NCI-H1092 (cell line): ENCODE measurements at regions not wholly inside any gene's neighbourhood (a gene's known extent, or its start where the extent isn't known, plus 50 kb on each side); places are given as distances from the start of the nearest gene placed in this dataset.
"Not testable (repeated sequence)": the region's sequence is repeated elsewhere in the genome, so short reads cannot be mapped to it uniquely, and the experiment has no call there.

ENCODE experiments used
- DNase-seq: peaks from one replicate; lab custom pipeline; 2025; lab: John Stamatoyannopoulos, UW

- no peak for DNase-seq
Observed at GRCh38 chr15:95078003-95078402, 846.6 kb downstream of the MCTP2 start.

- not testable (repeated sequence) for DNase-seq
Observed at GRCh38 chr15:95080228-95080627, 848.9 kb downstream of the MCTP2 start.

- no peak for DNase-seq
Observed at GRCh38 chr15:95085056-95085455, 853.7 kb downstream of the MCTP2 start.

GRCh38 chr15:95086531-95087252, 855.3 kb downstream of the MCTP2 start:
- DNase-seq, result no peak

GRCh38 chr15:95087253-95087609, 855.9 kb downstream of the MCTP2 start:
- no peak for DNase-seq

- no peak for DNase-seq
Observed at GRCh38 chr15:95091444-95091843, 860.1 kb downstream of the MCTP2 start.

- no peak for DNase-seq
Observed at GRCh38 chr15:95095250-95095649, 863.9 kb downstream of the MCTP2 start.

GRCh38 chr15:95096651-95097050, 865.3 kb downstream of the MCTP2 start:
- DNase-seq, result no peak

GRCh38 chr15:95097361-95097760, 866.0 kb downstream of the MCTP2 start:
- no peak for DNase-seq

GRCh38 chr15:95105229-95105628, 873.9 kb downstream of the MCTP2 start:
- DNase-seq, result no peak

GRCh38 chr15:95106801-95107200, 875.4 kb downstream of the MCTP2 start:
- no peak for DNase-seq

- no peak for DNase-seq
Observed at GRCh38 chr15:95108673-95109072, 877.3 kb downstream of the MCTP2 start.

- DNase-seq, result no peak
Observed at GRCh38 chr15:95111969-95112368, 880.6 kb downstream of the MCTP2 start.

GRCh38 chr15:95113041-95113440, 881.7 kb downstream of the MCTP2 start:
- no peak for DNase-seq

GRCh38 chr15:95119041-95119610, 887.8 kb downstream of the MCTP2 start:
- DNase-seq, result no peak

GRCh38 chr15:95120595-95120994, 889.2 kb downstream of the MCTP2 start:
- DNase-seq, result no peak

GRCh38 chr15:95121191-95121590, 889.8 kb downstream of the MCTP2 start:
- no peak for DNase-seq

- DNase-seq, result no peak
Observed at GRCh38 chr15:95125803-95126202, 894.4 kb downstream of the MCTP2 start.

- DNase-seq, result no peak
Observed at GRCh38 chr15:95127356-95127755, 896.0 kb downstream of the MCTP2 start.

- no peak for DNase-seq
Observed at GRCh38 chr15:95129574-95129973, 898.2 kb downstream of the MCTP2 start.

GRCh38 chr15:95131131-95131556, 899.8 kb downstream of the MCTP2 start:
- DNase-seq, result no peak

- no peak for DNase-seq
Observed at GRCh38 chr15:95132774-95133173, 901.4 kb downstream of the MCTP2 start.

- no peak for DNase-seq
Observed at GRCh38 chr15:95134431-95135110, 903.2 kb downstream of the MCTP2 start.
